CD4-positive, alpha-beta T cell (primary cell): ENCODE measurements at regions not wholly inside any gene's neighbourhood (a gene's known extent, or its start where the extent isn't known, plus 50 kb on each side); places are given as distances from the start of the nearest gene placed in this dataset.

ENCODE experiments used
- ATAC-seq: fragments of 200-7000 bp; cut with Tn5 transposase; one replicate; pipeline ENCODE4 v1.10.0; 2022; ENCODE audit warnings: mild to moderate bottlenecking; ENCODE audit not compliant: poor library complexity
- CTCF ChIA-PET: fragments of 350-600 bp; sonication (Branson Sonifier 250); formaldehyde crosslinking; loops from one replicate; lab custom pipeline; 2021; ENCODE audit warnings: antibody characterized with exemption, inconsistent platforms; lab: Charles Lee
- POLR2A ChIA-PET: fragments of 350-600 bp; sonication (Branson Sonifier 250); formaldehyde crosslinking; loops from one replicate; lab custom pipeline; 2021; ENCODE audit warnings: antibody characterized with exemption, inconsistent platforms; lab: Charles Lee
- DNase-seq, 14 experiments: peaks; one replicate each; pipeline ENCODE4 v3.0.0-alpha.2; 2013 to 2020; ENCODE audit warnings: mixed read lengths in 2 of 14
- H3K27ac ChIP-seq, 2 donors: one replicate each; pipeline versions ENCODE4 v1.5.1 to v1.7.0; 2013; ENCODE audit warnings: low read length in 2 of 2, low read depth in 1 of 2, mild to moderate bottlenecking in 1 of 2
- H3K27me3 ChIP-seq, 2 experiments: 1 replicate in 1 of 2; 2 replicates in 1 of 2; pipeline versions ENCODE4 v1.6.1 to v1.7.0; 2013; ENCODE audit warnings: low read length in 2 of 2, control low read depth in 1 of 2, mild to moderate bottlenecking in 1 of 2, moderate library complexity in 1 of 2; ENCODE audit not compliant: insufficient read depth in 2 of 2, control insufficient read depth in 1 of 2
- H3K36me3 ChIP-seq: one replicate; pipeline ENCODE4 v1.6.1; 2013; ENCODE audit warnings: low read length, control low read depth; ENCODE audit not compliant: insufficient read depth
- H3K4me1 ChIP-seq: one replicate; pipeline ENCODE4 v1.6.1; 2013; ENCODE audit warnings: low read length, control low read depth; ENCODE audit not compliant: insufficient read depth
- H3K4me3 ChIP-seq: one replicate; pipeline ENCODE4 v1.5.1; 2013; ENCODE audit warnings: mild to moderate bottlenecking, low read length, moderate library complexity
- H3K9me3 ChIP-seq, 2 experiments: 1 replicate in 1 of 2; 2 replicates in 1 of 2; pipeline versions ENCODE4 v1.6.1 to v1.7.0; 2013; ENCODE audit warnings: low read length in 2 of 2, mild to moderate bottlenecking in 2 of 2, control low read depth in 1 of 2, moderate library complexity in 1 of 2; ENCODE audit not compliant: control insufficient read depth in 1 of 2, insufficient read depth in 1 of 2
- H3K27ac Mint-ChIP-seq: one replicate; pipeline ENCODE4 v1.8.0; 2020; ENCODE audit warnings: mixed read lengths
- H3K27me3 Mint-ChIP-seq: one replicate; pipeline ENCODE4 v1.8.0; 2021; ENCODE audit warnings: mixed read lengths
- H3K36me3 Mint-ChIP-seq: one replicate; pipeline ENCODE4 v1.8.0; 2021; ENCODE audit warnings: low read depth, mixed read lengths
- H3K4me1 Mint-ChIP-seq: one replicate; pipeline ENCODE4 v1.8.0; 2021; ENCODE audit warnings: low read depth, mixed read lengths
- H3K4me3 Mint-ChIP-seq: one replicate; pipeline ENCODE4 v1.8.0; 2020; ENCODE audit warnings: mild to moderate bottlenecking, mixed read lengths
- H3K9me3 Mint-ChIP-seq: one replicate; pipeline ENCODE4 v1.8.0; 2020; ENCODE audit warnings: mixed read lengths
- intact Hi-C, 2 experiments: fragments of 100-400 bp; cut with DNase I in 1 of 2; cut with micrococcal nuclease in 1 of 2; formaldehyde crosslinking; loops; one replicate each; pipeline versions ENCODE4 v1.15.1 to v1.9.0; 2023 to 2025; cut with DNase I, micrococcal nuclease
- TF ChIP-seq, protein P1 (sequence below): fragments of 200-600 bp; IDR thresholded peaks from one replicate; pipeline ENCODE4 v1.8.0; 2022; ENCODE audit warnings: antibody characterized with exemption, mild to moderate bottlenecking

DNA sequence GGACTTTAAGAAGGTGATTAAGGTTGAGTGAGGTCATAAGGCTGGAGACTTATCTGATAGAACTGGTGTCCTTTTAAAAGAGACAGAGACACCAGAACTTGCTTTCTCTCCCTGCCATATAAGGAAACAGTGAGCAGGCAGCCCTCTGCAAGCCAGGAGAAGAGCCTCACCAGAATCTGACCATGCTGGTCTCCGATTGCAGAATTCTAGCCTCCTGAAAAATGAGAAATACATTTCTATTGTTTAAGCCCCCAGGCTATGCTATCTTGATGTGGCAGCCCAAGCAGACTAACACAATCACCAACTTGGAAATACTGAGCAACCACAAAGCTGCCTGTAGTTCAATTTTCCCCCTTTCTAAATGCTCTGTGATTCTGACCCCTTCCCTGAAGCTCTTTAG is 161.4 kb upstream of the RARB start:
- POLR2A ChIA-PET: no interaction called here
- Histone ChIP-seq H3K9me3 (no peaks in the 10 kb centered on the region), H3K27me3 (no peaks in the 10 kb centered on the region), H3K4me3 (no peak overlapping the region), H3K36me3 (no peaks in the 10 kb centered on the region), H3K4me1 (no peaks in the 10 kb centered on the region), H3K27ac (no peak overlapping the region)
- no peak overlapping the region for H3K4me3 Mint-ChIP-seq
- DNase-seq (no peak), ATAC-seq (no peak)
- CTCF ChIA-PET: no interaction called here
- H3K36me3 Mint-ChIP-seq: no peaks in the 10 kb centered on the region
- TF ChIP-seq, protein P1, sequence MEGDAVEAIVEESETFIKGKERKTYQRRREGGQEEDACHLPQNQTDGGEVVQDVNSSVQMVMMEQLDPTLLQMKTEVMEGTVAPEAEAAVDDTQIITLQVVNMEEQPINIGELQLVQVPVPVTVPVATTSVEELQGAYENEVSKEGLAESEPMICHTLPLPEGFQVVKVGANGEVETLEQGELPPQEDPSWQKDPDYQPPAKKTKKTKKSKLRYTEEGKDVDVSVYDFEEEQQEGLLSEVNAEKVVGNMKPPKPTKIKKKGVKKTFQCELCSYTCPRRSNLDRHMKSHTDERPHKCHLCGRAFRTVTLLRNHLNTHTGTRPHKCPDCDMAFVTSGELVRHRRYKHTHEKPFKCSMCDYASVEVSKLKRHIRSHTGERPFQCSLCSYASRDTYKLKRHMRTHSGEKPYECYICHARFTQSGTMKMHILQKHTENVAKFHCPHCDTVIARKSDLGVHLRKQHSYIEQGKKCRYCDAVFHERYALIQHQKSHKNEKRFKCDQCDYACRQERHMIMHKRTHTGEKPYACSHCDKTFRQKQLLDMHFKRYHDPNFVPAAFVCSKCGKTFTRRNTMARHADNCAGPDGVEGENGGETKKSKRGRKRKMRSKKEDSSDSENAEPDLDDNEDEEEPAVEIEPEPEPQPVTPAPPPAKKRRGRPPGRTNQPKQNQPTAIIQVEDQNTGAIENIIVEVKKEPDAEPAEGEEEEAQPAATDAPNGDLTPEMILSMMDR: no peak
- H3K9me3 Mint-ChIP-seq: peaks cover 2% of the 10 kb centered on the region
- no peaks in the 10 kb centered on the region for H3K27me3 Mint-ChIP-seq
- intact Hi-C loops: no loop called here
- no peaks in the 10 kb centered on the region for H3K4me1 Mint-ChIP-seq
- H3K27ac Mint-ChIP-seq: no peak overlapping the region

DNA sequence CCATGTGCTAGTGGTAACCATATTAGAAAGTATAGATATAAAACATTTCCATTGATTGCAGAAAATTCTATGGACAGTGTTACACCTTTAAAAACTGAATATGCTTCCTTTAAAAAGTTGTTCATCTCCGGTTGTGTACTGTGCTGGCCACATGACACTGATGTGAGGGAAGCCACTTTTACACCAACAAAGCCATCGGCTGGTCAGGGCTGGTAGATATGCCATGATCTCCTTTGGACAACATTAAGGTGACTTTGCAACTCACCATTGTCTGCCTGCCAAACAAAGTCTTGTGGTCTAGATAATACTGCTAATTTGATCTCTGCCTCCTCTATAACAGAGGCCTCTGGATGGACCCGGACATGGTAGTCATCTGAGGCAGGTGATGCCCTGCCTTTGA is 156.0 kb upstream of the RARB start:
- intact Hi-C loops: no loop called here
- ChIA-PET POLR2A (no interaction called here), CTCF (no interaction called here)
- H3K4me1 ChIP-seq: no peaks in the 10 kb centered on the region
- no peaks in the 10 kb centered on the region for H3K36me3 ChIP-seq
- Mint-ChIP-seq H3K9me3 (no peaks in the 10 kb centered on the region), H3K4me3 (no peak overlapping the region), H3K36me3 (no peaks in the 10 kb centered on the region), H3K4me1 (no peaks in the 10 kb centered on the region), H3K27ac (no peak overlapping the region), H3K27me3 (no peaks in the 10 kb centered on the region)
- no peaks in the 10 kb centered on the region for H3K27me3 ChIP-seq
- no peak for ATAC-seq
- H3K27ac ChIP-seq: no peak overlapping the region
- DNase-seq: no peak
- TF ChIP-seq, protein P1: no peak
- H3K4me3 ChIP-seq: no peak overlapping the region
- peaks cover 0 to 3% of the 10 kb centered on the region in 2 experiments for H3K9me3 ChIP-seq

DNA sequence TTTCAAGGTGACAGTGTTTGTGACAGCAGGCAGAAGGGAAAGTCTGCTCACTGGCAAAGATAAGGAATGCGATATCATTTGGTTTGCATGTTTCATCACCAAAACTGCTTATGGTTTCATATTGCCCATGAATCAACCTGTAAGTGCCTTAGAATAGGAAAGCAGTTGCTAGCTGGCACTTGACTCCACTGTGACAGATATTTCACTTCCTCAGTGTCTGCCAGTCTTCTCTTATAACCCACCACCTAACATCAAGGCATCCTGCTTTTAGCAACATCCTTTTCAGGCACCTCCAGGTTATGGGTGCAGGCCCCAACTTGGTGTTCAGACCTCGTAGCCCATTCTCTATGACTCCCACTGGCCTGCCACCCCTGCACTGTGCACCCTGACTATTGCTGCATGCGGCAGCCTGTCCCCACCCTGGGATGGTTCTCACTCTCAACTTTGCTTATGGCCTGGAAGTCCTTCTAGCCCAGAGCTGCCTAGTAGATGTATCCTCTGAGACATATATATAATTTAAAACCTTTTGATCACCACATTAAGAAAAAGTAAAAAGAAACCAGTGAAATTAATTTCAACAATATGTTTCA is 154.4 kb upstream of the RARB start:
- CTCF ChIA-PET: no interaction called here
- Mint-ChIP-seq H3K4me1 (no peaks in the 10 kb centered on the region), H3K36me3 (no peaks in the 10 kb centered on the region), H3K9me3 (no peaks in the 10 kb centered on the region), H3K27ac (no peak overlapping the region), H3K4me3 (no peak overlapping the region), H3K27me3 (no peaks in the 10 kb centered on the region)
- ATAC-seq (no peak), DNase-seq (no peak)
- Histone ChIP-seq H3K4me1 (no peaks in the 10 kb centered on the region), H3K27ac (no peak overlapping the region), H3K4me3 (no peak overlapping the region), H3K9me3 (peaks cover 0 to 3% of the 10 kb centered on the region in 2 experiments), H3K27me3 (no peaks in the 10 kb centered on the region), H3K36me3 (no peaks in the 10 kb centered on the region)
- POLR2A ChIA-PET: no interaction called here
- intact Hi-C loops: no loop called here
- TF ChIP-seq, protein P1: no peak
